Fibroblast of villous mesenchyme (primary cell): ENCODE measurements at regions not wholly inside any gene's neighbourhood (a gene's known extent, or its start where the extent isn't known, plus 50 kb on each side); places are given as distances from the start of the nearest gene placed in this dataset.

Source experiments
- DNase-seq: peaks from one replicate; pipeline ENCODE4 v3.0.0-alpha.2; 2010; ENCODE audit warnings: low read depth
- H3K4me3 ChIP-seq: 2 replicates; pipeline ENCODE4 v1.5.1; 2011; ENCODE audit warnings: low read depth, mild to moderate bottlenecking, low read length
- TF ChIP-seq, protein P1 (sequence below): IDR thresholded peaks from 2 replicates; pipeline ENCODE4 v1.5.1; 2012; ENCODE audit warnings: low read depth, mild to moderate bottlenecking, low read length; ENCODE audit not compliant: insufficient read depth

DNA sequence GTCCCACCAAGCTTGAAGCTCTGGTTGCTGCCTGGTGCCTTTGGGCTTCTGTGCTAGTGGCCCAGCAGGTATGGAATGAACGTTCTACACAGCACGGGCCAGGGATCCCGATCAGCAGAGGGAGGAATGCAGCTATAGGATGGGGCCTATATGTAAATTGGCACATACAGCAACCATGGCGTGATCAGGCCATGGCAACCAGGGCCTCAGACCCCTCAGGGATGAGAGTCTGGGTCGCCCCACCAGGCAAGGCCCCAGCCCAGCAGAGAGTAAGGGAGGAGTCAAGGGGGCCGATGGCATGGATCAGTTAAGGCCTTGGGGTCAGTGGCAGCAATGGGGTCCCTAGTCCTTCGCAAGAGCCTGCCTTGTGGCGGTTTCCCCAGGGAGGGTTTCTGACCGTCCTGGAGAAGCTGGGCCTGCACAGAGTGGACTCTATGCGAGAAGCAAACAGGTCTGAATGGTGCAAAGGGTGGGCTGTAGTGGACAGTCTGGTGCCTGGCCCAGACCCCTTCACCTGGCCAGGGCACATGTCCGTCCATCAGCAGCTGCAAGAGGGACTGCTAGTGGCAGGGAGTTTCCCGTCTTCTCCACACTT, 98.2 kb upstream of the SLC22A11 start:
- no peak overlapping the region for H3K4me3 ChIP-seq
- DNase-seq = no peak
- TF ChIP-seq, protein P1, sequence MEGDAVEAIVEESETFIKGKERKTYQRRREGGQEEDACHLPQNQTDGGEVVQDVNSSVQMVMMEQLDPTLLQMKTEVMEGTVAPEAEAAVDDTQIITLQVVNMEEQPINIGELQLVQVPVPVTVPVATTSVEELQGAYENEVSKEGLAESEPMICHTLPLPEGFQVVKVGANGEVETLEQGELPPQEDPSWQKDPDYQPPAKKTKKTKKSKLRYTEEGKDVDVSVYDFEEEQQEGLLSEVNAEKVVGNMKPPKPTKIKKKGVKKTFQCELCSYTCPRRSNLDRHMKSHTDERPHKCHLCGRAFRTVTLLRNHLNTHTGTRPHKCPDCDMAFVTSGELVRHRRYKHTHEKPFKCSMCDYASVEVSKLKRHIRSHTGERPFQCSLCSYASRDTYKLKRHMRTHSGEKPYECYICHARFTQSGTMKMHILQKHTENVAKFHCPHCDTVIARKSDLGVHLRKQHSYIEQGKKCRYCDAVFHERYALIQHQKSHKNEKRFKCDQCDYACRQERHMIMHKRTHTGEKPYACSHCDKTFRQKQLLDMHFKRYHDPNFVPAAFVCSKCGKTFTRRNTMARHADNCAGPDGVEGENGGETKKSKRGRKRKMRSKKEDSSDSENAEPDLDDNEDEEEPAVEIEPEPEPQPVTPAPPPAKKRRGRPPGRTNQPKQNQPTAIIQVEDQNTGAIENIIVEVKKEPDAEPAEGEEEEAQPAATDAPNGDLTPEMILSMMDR = no peak

DNA sequence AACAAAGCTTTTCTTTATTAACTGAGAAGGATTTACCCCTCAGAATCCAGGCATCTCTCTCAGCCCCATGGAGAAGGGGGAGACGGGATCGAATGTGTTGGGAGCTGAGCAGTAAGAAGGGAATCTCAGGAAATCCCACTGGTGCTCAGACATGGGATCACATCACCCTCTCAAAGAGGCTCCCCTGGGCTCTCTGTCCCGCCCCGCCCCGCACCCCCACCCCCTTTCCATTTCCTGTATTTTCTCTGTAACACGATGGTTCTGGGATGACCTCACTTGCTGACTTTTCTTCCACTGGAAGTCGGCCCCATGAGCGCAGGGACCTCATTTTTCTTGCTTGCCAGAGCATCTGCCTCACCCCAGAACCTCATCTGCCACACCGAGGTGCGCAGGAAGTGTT, 96.7 kb upstream of the SLC22A11 start:
- no peak for DNase-seq
- TF ChIP-seq, protein P1 = no peak

DNA sequence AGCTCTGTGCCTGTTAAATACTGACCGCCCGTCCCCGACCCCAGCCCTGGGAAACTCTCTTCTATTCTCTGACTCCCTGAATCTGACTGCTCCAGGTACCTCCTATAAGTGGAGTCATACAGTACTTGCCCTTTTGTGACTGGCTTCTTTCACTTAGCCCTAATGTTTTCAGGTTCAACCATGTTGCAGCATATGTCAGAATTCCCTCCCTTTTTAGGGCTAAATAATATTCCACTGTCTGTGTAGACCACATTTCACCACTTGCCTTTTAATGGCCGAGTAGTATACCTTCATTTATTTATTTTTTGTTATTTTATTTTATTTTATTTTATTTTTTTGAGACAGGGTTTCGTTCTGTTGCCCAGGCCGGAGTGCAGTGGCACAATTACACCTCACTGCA, 96.1 kb upstream of the SLC22A11 start:
- DNase-seq = no peak
- no peak overlapping the region for H3K4me3 ChIP-seq
- TF ChIP-seq, protein P1 = no peak

More for the DNA sequence above, 96.7 kb upstream of the SLC22A11 start:
- H3K4me3 ChIP-seq = no peak overlapping the region

DNA sequence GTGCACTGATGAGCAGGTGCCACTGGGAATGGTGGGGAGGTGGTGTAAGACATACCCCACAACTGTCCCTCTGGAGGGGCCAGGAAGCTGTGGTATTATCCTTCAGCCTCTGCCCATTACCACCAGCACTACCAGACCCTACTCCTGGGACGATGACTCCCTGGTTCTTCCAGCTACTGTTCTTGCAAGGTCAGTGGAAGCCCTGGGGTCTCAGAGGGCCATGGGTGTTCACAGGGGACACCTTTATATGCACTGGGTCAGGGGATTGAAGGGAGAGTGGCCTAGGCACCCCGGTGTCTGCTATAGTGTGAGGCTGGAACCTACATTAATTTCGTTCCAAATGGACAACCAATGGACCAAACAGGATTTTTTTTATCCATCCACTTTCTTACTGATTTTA, 94.7 kb upstream of the SLC22A11 start:
- DNase-seq = no peak

DNA sequence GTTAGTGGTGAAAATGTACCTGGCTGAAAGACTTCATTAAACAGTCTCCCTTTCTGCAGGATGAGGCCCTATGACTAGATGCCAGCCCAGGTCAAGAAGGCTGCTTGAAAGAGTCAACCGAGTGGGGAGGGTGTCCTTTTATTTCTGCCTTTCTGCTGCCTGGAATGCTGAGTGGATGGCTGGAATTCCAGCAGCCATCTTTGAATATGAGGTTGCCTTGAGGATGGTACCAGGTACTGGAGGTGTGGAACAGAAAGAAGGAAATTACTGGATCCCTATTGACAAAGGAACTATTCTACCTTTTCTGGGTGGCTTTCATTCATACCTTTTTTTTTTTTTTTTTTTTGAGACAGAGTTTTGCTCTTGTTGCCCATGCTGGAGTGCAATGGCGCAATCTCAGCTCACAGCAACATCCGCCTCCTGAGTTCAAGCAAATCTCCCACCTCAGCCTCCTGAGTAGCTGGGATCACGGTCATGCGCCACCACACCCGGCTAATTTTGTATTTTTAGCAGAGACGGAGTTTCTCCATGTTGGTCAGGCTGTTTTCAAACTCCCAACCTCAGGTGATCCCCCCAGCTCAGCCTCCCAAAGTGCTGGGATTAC, 89.5 kb upstream of the SLC22A11 start:
- TF ChIP-seq, protein P1 = no peak
- DNase-seq = no peak
- no peak overlapping the region for H3K4me3 ChIP-seq

More for the DNA sequence above, 94.7 kb upstream of the SLC22A11 start:
- no peak overlapping the region for H3K4me3 ChIP-seq
- TF ChIP-seq, protein P1 = no peak

DNA sequence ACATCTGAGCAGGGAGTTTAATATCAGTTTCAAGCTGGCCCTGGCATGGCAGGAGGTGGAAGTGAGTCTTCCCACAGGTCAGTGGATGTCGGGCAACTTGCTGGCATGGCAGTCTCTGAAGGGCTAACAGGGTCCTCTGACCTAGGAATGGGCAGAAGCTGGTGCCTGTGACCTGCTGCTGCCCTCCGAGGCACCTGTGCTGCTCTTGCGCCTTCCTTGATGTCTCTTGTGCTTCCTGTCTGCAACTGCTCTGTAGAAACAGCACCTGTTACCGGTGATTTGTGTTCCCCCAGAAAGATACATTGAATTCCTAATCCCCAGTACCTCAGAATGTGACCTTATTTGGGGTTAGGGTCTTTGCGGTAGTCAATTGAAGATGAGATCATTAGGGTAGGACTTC, 86.5 kb upstream of the SLC22A11 start:
- no peak for DNase-seq
- TF ChIP-seq, protein P1 = no peak
- H3K4me3 ChIP-seq = no peak overlapping the region
